Natural killer cell (primary cell): ENCODE measurements at regions not wholly inside any gene's neighbourhood (a gene's known extent, or its start where the extent isn't known, plus 50 kb on each side); places are given as distances from the start of the nearest gene placed in this dataset.

Experiments used
- ATAC-seq, 3 donors: fragments of 150-1000 bp in 2 of 3; fragments of 200-7000 bp in 1 of 3; cut with Tn5 transposase; 1 replicate in 1 of 3; 2 replicates in 2 of 3; pipeline ENCODE4 v1.10.0; 2021; ENCODE audit warnings: mild to moderate bottlenecking in 2 of 3, moderate library complexity in 2 of 3
- DNase-seq, 2 donors: peaks; one replicate each; pipeline versions ENCODE4 v3.0.0 to v3.0.0-alpha.2; 2013 to 2021; ENCODE audit warnings: mixed read lengths in 1 of 2
- H3K27ac ChIP-seq: one replicate; pipeline ENCODE4 v1.5.1; 2013; ENCODE audit warnings: mild to moderate bottlenecking, low read length
- H3K27me3 ChIP-seq: one replicate; pipeline ENCODE4 v1.6.1; 2013; ENCODE audit warnings: low read length; ENCODE audit not compliant: control insufficient read depth, insufficient read depth
- H3K36me3 ChIP-seq: one replicate; pipeline ENCODE4 v1.6.1; 2013; ENCODE audit warnings: low read length; ENCODE audit not compliant: control insufficient read depth, insufficient read depth
- H3K4me1 ChIP-seq: one replicate; pipeline ENCODE4 v1.6.1; 2013; ENCODE audit warnings: low read length; ENCODE audit not compliant: control insufficient read depth, insufficient read depth
- H3K4me3 ChIP-seq: one replicate; pipeline ENCODE4 v1.5.1; 2013; ENCODE audit warnings: low read length
- H3K9me3 ChIP-seq: one replicate; pipeline ENCODE4 v1.6.1; 2013; ENCODE audit warnings: low read length; ENCODE audit not compliant: control insufficient read depth, insufficient read depth
- H3K27ac Mint-ChIP-seq, 2 donors: one replicate each; pipeline ENCODE4 v1.8.0; 2022; ENCODE audit warnings: mild to moderate bottlenecking in 2 of 2, mixed read lengths in 2 of 2, moderate library complexity in 1 of 2
- H3K27me3 Mint-ChIP-seq, 2 donors: one replicate each; pipeline ENCODE4 v1.8.0; 2022; ENCODE audit warnings: low read depth in 2 of 2, mixed read lengths in 2 of 2
- H3K36me3 Mint-ChIP-seq: one replicate; pipeline ENCODE4 v1.8.0; 2022; ENCODE audit warnings: mixed read lengths
- H3K4me1 Mint-ChIP-seq, 2 donors: one replicate each; pipeline ENCODE4 v1.8.0; 2022; ENCODE audit warnings: mixed read lengths in 2 of 2
- H3K4me3 Mint-ChIP-seq: one replicate; pipeline ENCODE4 v1.8.0; 2022; ENCODE audit warnings: mild to moderate bottlenecking, moderate library complexity, mixed read lengths
- H3K9me3 Mint-ChIP-seq, 2 donors: one replicate each; pipeline ENCODE4 v1.8.0; 2022; ENCODE audit warnings: mixed read lengths in 2 of 2
- CTCF ChIP-seq: fragments of 200-600 bp; IDR thresholded peaks from one replicate; pipeline ENCODE4 v1.8.0; 2022; ENCODE audit warnings: antibody characterized with exemption
- WGBS: methylation state at CpG from one replicate; pipeline ENCODE4 v1.1.7; 2013; ENCODE audit warnings: missing lambda C conversion rate; ENCODE audit not compliant: insufficient coverage; 5-methylcytosine and 5-hydroxymethylcytosine counted together
- intact Hi-C: fragments of 100-400 bp; cut with micrococcal nuclease; formaldehyde crosslinking; loops from one replicate; pipeline ENCODE4 v1.14.2; 2022

- Mint-ChIP-seq H3K9me3 (no peaks in the 10 kb centered on the region), H3K27me3 (peaks cover 0 to 4% of the 10 kb centered on the region in 2 donors)
These were observed 88.1 kb downstream of the UNCX start for GRCh38 chr7:1320616-1321240.

GRCh38 chr7:1321411-1322239, 89.0 kb downstream of the UNCX start:
- no peaks in the 10 kb centered on the region for H3K9me3 Mint-ChIP-seq
- no peaks in the 10 kb centered on the region for H3K27me3 ChIP-seq
- no peak for ATAC-seq

More at GRCh38 chr7:1320616-1321240, 88.1 kb downstream of the UNCX start:
- Histone ChIP-seq H3K27ac (no peak overlapping the region), H3K9me3 (no peaks in the 10 kb centered on the region), H3K4me3 (no peak overlapping the region), H3K27me3 (no peaks in the 10 kb centered on the region), H3K36me3 (no peaks in the 10 kb centered on the region), H3K4me1 (no peaks in the 10 kb centered on the region)
- H3K36me3 Mint-ChIP-seq = no peaks in the 10 kb centered on the region
- TF ChIP-seq CTCF = no peak
- intact Hi-C loops = no loop called here
- no peak overlapping the region for H3K27ac Mint-ChIP-seq
- no peak for DNase-seq
- ATAC-seq = no peak
- no peaks in the 10 kb centered on the region for H3K4me1 Mint-ChIP-seq
- no peak overlapping the region for H3K4me3 Mint-ChIP-seq
- 91% methylated on average over 17 of the region's 17 CpGs for WGBS

GRCh38 chr7:1322240-1323110, 89.8 kb downstream of the UNCX start:
- H3K36me3 Mint-ChIP-seq = no peaks in the 10 kb centered on the region
- no peak for DNase-seq
- peaks cover 0 to 4% of the 10 kb centered on the region in 2 donors for H3K27me3 Mint-ChIP-seq
- H3K4me3 ChIP-seq = no peak overlapping the region
- no peak overlapping the region for H3K27ac Mint-ChIP-seq
- H3K4me3 Mint-ChIP-seq = no peak overlapping the region
- intact Hi-C loops = no loop called here
- no peaks in the 10 kb centered on the region for H3K36me3 ChIP-seq
- TF ChIP-seq CTCF = no peak
- no peaks in the 10 kb centered on the region for H3K9me3 ChIP-seq
- no peaks in the 10 kb centered on the region for H3K27me3 ChIP-seq
- H3K9me3 Mint-ChIP-seq = no peaks in the 10 kb centered on the region
- no peak for ATAC-seq
- no peaks in the 10 kb centered on the region for H3K4me1 ChIP-seq
- WGBS = 83% methylated on average over 33 of the region's 35 CpGs
- no peaks in the 10 kb centered on the region for H3K4me1 Mint-ChIP-seq
- H3K27ac ChIP-seq = no peak overlapping the region

More at GRCh38 chr7:1321411-1322239, 89.0 kb downstream of the UNCX start:
- Histone ChIP-seq H3K4me3 (no peak overlapping the region), H3K27ac (no peak overlapping the region), H3K9me3 (no peaks in the 10 kb centered on the region), H3K4me1 (no peaks in the 10 kb centered on the region), H3K36me3 (no peaks in the 10 kb centered on the region)
- Mint-ChIP-seq H3K27ac (no peak overlapping the region), H3K4me3 (no peak overlapping the region), H3K36me3 (no peaks in the 10 kb centered on the region), H3K4me1 (no peaks in the 10 kb centered on the region), H3K27me3 (peaks cover 0 to 4% of the 10 kb centered on the region in 2 donors)
- DNase-seq = no peak
- intact Hi-C loops = no loop called here
- WGBS = 83% methylated on average over 39 of the region's 39 CpGs
- TF ChIP-seq CTCF = no peak
